Coronary artery (tissue), 2 donors: ENCODE measurements at regions not wholly inside any gene's neighbourhood (a gene's known extent, or its start where the extent isn't known, plus 50 kb on each side); places are given as distances from the start of the nearest gene placed in this dataset.

Experiments used
- DNase-seq: peaks from one replicate; pipeline ENCODE4 v3.0.0-alpha.2; 2017; ENCODE audit warnings: low spot score
- H3K27ac ChIP-seq, 2 donors: fragments of 200-600 bp; sonication (generic); one replicate each; pipeline ENCODE4 v1.5.1; 2016 to 2019
- H3K4me3 ChIP-seq: fragments of 200-600 bp; sonication (generic); 2 replicates; pipeline ENCODE4 v1.5.1; 2016; ENCODE audit warnings: mild to moderate bottlenecking, moderate library complexity
- TF ChIP-seq, protein P1 (sequence below): fragments of 200-600 bp; sonication (generic); IDR thresholded peaks from one replicate; pipeline ENCODE4 v1.5.1; 2019; ENCODE audit warnings: antibody characterized with exemption

DNA sequence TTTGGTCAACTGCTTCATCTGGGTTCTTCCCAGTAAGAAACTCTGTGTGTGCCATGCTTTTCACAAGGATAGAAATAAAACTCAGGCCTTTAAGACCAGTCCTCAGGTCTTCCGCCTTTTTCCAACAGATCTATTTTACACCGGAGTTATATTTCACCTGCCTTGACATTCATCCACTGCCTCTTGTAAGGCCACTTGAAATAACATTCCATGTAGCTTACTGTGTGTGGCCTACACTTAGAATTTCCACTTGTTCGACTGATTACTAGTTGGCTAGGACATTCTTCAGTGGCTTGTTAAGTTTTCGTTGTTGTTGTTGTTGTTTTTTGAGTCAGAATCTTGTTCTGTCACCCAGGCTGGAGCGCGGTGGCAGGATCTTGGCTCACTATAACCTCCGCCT is 92.8 kb upstream of the UNC5C start:
- no peak for DNase-seq
- Histone ChIP-seq H3K4me3 (no peak overlapping the region), H3K27ac (no peak overlapping the region)
- TF ChIP-seq, protein P1, sequence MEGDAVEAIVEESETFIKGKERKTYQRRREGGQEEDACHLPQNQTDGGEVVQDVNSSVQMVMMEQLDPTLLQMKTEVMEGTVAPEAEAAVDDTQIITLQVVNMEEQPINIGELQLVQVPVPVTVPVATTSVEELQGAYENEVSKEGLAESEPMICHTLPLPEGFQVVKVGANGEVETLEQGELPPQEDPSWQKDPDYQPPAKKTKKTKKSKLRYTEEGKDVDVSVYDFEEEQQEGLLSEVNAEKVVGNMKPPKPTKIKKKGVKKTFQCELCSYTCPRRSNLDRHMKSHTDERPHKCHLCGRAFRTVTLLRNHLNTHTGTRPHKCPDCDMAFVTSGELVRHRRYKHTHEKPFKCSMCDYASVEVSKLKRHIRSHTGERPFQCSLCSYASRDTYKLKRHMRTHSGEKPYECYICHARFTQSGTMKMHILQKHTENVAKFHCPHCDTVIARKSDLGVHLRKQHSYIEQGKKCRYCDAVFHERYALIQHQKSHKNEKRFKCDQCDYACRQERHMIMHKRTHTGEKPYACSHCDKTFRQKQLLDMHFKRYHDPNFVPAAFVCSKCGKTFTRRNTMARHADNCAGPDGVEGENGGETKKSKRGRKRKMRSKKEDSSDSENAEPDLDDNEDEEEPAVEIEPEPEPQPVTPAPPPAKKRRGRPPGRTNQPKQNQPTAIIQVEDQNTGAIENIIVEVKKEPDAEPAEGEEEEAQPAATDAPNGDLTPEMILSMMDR, result no peak

DNA sequence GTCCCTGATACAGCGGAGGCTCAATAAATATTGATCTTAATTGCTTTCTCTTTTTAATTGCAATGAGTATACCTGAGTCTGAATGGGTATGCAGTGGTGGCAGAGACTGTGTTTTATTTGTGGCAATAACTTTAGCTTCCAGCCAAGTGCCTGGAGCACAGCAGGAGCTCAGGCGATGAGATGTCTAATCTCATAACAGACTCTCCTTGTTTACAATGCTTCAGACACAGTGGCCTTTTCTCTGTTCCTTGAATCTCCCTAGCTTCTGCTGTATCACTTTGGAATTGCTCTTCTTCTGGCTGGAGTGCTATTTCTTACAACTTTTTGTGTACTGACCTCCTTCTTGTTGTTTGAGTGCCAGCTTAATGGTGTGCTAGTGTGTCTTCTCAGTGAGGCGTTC is 91.5 kb upstream of the UNC5C start:
- TF ChIP-seq, protein P1, result no peak
- no peak overlapping the region for H3K4me3 ChIP-seq
- H3K27ac ChIP-seq, result no peak overlapping the region
- DNase-seq, result no peak

DNA sequence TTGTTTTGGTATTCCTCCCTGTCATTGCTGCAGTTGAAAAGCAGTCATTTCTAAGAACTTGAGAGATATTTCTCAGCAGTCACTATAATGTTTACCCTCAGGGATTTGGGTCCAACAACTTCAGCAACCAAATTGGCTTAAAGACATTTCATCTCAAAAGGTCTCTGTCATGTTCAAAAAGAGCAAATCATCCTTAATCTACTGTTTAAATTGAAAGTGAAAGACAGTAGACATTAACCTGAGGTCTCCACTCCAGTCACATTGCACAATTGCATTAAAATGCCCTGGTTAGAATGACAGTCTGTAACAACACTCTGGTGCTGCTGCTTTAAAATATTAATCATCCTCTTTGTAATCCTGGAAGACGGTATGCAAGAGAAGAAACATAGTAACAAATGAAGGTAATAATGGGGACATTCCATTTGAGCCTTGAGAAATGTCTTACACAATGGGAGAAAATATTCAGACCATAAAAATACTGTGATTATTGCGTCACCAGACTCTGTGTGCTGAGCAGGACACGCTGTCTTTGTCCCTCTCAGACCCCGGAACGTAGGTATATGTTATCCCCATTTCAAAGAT is 90.2 kb upstream of the UNC5C start:
- no peak for DNase-seq
- TF ChIP-seq, protein P1, result no peak
- H3K4me3 ChIP-seq, result no peak overlapping the region
- no peak overlapping the region for H3K27ac ChIP-seq

DNA sequence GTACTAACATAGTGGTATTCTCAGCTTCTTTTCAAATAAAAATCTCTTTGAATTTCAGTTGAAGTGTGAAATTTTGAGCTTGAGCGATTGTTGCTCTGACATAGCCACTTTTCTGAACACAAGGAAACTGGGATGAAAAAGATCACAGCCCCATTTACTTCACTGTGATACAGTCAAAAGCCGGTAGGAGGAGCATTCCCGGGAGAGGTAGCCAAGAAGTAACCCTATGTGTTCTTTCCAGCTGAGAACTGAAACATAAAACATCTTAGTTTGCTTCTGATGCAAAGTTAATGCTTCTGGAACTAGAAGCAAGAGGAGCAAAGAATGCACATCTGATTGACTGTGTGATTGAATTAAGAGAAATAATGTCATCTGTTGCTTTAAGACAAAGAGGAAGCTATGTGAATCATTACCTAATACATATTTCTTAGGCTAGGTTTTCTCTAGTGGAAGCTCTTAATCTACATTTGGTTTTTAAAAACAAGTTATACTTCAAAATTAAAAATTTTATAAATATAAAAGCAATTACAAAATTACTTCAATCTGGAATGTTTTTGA is 88.3 kb upstream of the UNC5C start:
- DNase-seq, result no peak
- Histone ChIP-seq H3K4me3 (no peak overlapping the region), H3K27ac (no peak overlapping the region)
- TF ChIP-seq, protein P1, result no peak

DNA sequence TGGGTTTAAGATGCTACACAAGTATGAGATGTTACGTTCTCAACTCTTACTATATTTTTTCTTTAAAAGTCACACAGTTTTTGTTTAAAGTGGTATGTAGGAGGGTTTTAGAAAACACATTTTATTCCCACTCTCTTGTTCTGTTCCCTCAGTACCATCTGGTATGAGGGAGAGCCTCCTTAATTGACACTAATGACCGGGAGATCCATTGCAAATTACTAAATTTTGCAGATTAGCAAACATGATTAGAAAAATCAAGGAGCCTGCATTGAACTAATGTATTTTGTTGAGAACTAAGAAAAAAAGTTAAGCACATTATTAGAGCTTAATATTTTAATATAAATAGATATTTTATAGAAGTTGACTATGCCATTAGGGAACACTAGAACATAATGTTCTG is 87.3 kb upstream of the UNC5C start:
- TF ChIP-seq, protein P1, result no peak
- no peak overlapping the region for H3K27ac ChIP-seq
- H3K4me3 ChIP-seq, result no peak overlapping the region
- no peak for DNase-seq

DNA sequence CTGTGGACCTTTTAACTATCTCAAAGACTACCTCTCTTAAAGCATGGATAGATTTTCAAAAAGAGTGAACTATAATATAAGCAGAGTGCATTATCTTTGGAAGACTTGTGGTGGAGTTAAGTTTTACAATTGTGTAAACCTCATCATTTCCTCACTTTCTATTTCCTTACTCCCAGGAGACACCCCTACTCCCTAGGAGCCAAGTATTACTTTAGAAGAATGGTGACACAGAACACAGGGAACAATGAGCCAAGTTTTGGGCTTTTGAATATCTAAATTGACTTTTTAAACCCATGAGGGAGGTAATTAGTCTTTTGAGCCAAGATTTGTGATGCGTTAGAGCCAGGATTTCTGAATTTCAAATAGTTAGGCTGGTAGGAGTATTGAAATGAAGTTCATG is 78.9 kb upstream of the UNC5C start:
- Histone ChIP-seq H3K27ac (no peak overlapping the region), H3K4me3 (no peak overlapping the region)
- DNase-seq, result no peak
- TF ChIP-seq, protein P1, result no peak

DNA sequence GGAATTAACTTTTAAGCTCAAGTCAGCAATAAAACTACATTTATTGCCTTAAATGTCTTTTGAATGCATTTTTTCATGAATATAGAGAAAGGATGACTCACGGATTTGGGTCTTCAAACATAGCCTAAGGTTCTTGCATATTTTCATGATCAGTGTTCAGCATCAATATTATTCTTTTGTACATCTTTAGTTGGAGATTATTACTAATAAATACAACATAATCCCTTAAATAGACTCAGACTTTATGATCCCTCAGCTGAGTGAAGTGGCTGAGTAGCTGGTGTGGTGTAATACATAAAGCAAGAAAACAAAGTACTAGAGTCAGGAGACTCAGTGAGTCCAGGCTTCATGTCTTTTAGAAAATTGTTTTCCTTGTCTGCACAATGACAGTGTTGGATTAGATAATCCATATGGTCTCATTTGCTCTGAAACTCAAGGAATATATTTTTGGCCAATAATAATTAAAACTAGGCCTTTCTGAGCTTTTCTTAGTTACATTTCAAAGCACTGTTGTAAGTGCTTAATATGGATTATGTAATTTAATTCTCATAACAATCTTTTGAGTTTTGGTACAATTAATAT is 78.3 kb upstream of the UNC5C start:
- no peak overlapping the region for H3K27ac ChIP-seq
- TF ChIP-seq, protein P1, result no peak
- DNase-seq, result no peak
- no peak overlapping the region for H3K4me3 ChIP-seq
